CD8-positive, alpha-beta memory T cell (primary cell): ENCODE measurements at regions not wholly inside any gene's neighbourhood (a gene's known extent, or its start where the extent isn't known, plus 50 kb on each side); places are given as distances from the start of the nearest gene placed in this dataset.

Experiments
- CTCF ChIA-PET: fragments of 350-600 bp; sonication (Branson Sonifier 250); formaldehyde crosslinking; loops from one replicate; lab custom pipeline; 2021; ENCODE audit warnings: antibody characterized with exemption; lab: Charles Lee
- POLR2A ChIA-PET: fragments of 350-600 bp; sonication (Branson Sonifier 250); formaldehyde crosslinking; loops from one replicate; lab custom pipeline; 2021; ENCODE audit warnings: antibody characterized with exemption; lab: Charles Lee
- DNase-seq, 5 donors: peaks; one replicate each; pipeline versions ENCODE4 v3.0.0 to v3.0.0-alpha.2; 2020 to 2022; ENCODE audit warnings: mixed read lengths in 1 of 5
- H3K27ac ChIP-seq: one replicate; pipeline ENCODE4 v1.7.0; 2013; ENCODE audit warnings: low read depth, mild to moderate bottlenecking, low read length, moderate library complexity
- H3K27me3 ChIP-seq: 2 replicates; pipeline ENCODE4 v1.7.0; 2013; ENCODE audit warnings: low read length, mild to moderate bottlenecking; ENCODE audit not compliant: insufficient read depth, poor library complexity, severe bottlenecking
- H3K36me3 ChIP-seq: 2 replicates; pipeline ENCODE4 v1.7.0; 2013; ENCODE audit warnings: mild to moderate bottlenecking, low read length, moderate library complexity; ENCODE audit not compliant: insufficient read depth
- H3K4me1 ChIP-seq: 2 replicates; pipeline ENCODE4 v1.7.0; 2013; ENCODE audit warnings: mild to moderate bottlenecking, low read length, moderate library complexity; ENCODE audit not compliant: insufficient read depth
- H3K4me3 ChIP-seq: 2 replicates; pipeline ENCODE4 v1.7.0; 2013; ENCODE audit warnings: mild to moderate bottlenecking, low read length
- H3K9me3 ChIP-seq: 2 replicates; pipeline ENCODE4 v1.7.0; 2013; ENCODE audit warnings: mild to moderate bottlenecking, low read length
- H3K27ac Mint-ChIP-seq, 8 donors: one replicate each; pipeline ENCODE4 v1.8.0; 2020 to 2021; ENCODE audit warnings: mixed read lengths in 8 of 8, mild to moderate bottlenecking in 6 of 8, inconsistent platforms in 3 of 8, moderate library complexity in 3 of 8
- H3K27me3 Mint-ChIP-seq, 2 donors: one replicate each; pipeline ENCODE4 v1.8.0; 2020 to 2021; ENCODE audit warnings: mixed read lengths in 2 of 2, mild to moderate bottlenecking in 1 of 2, moderate library complexity in 1 of 2
- H3K36me3 Mint-ChIP-seq, 3 donors: one replicate each; pipeline ENCODE4 v1.8.0; 2020 to 2021; ENCODE audit warnings: mixed read lengths in 3 of 3, inconsistent platforms in 1 of 3, mild to moderate bottlenecking in 1 of 3
- H3K4me1 Mint-ChIP-seq, 3 donors: one replicate each; pipeline ENCODE4 v1.8.0; 2020 to 2021; ENCODE audit warnings: mixed read lengths in 3 of 3, inconsistent platforms in 1 of 3, mild to moderate bottlenecking in 1 of 3
- H3K4me3 Mint-ChIP-seq, 7 donors: one replicate each; pipeline ENCODE4 v1.8.0; 2020 to 2021; ENCODE audit warnings: mixed read lengths in 7 of 7, mild to moderate bottlenecking in 6 of 7, moderate library complexity in 4 of 7, inconsistent platforms in 2 of 7
- H3K9me3 Mint-ChIP-seq, 5 donors: one replicate each; pipeline ENCODE4 v1.8.0; 2020 to 2022; ENCODE audit warnings: mixed read lengths in 5 of 5, mild to moderate bottlenecking in 3 of 5, moderate library complexity in 2 of 5, inconsistent platforms in 1 of 5

- ChIA-PET CTCF (no interaction called here), POLR2A (no interaction called here)
- Mint-ChIP-seq H3K9me3 (peaks cover 0 to 2% (median 0%) of the 10 kb centered on the region in 5 donors), H3K27me3 (peaks cover 4 to 30% of the 10 kb centered on the region in 2 donors), H3K27ac (no peak overlapping the region), H3K36me3 (no peaks in the 10 kb centered on the region), H3K4me3 (no peak overlapping the region), H3K4me1 (no peaks in the 10 kb centered on the region)
- H3K4me3 ChIP-seq, result no peak overlapping the region
- no peaks in the 10 kb centered on the region for H3K4me1 ChIP-seq
- H3K36me3 ChIP-seq, result no peaks in the 10 kb centered on the region
- H3K27ac ChIP-seq, result no peak overlapping the region
- DNase-seq, result no peak
- H3K9me3 ChIP-seq, result no peaks in the 10 kb centered on the region
- H3K27me3 ChIP-seq, result no peaks in the 10 kb centered on the region
Measured at GRCh38 chr6:159357211-159357915, 188.2 kb downstream of the FNDC1 start.

- H3K4me3 Mint-ChIP-seq, result no peak overlapping the region
- no peak for DNase-seq
- H3K27ac Mint-ChIP-seq, result no peak overlapping the region
- ChIA-PET CTCF (no interaction called here), POLR2A (no interaction called here)
- Histone ChIP-seq H3K9me3 (no peaks in the 10 kb centered on the region), H3K36me3 (no peaks in the 10 kb centered on the region), H3K27me3 (no peaks in the 10 kb centered on the region), H3K27ac (no peak overlapping the region), H3K4me1 (no peaks in the 10 kb centered on the region), H3K4me3 (no peak overlapping the region)
- H3K36me3 Mint-ChIP-seq, result peaks cover 0 to 1% (median 0%) of the 10 kb centered on the region in 3 donors
- peaks cover 7 to 35% of the 10 kb centered on the region in 2 donors for H3K27me3 Mint-ChIP-seq
- peaks cover 0 to 3% (median 0%) of the 10 kb centered on the region in 5 donors for H3K9me3 Mint-ChIP-seq
- no peaks in the 10 kb centered on the region for H3K4me1 Mint-ChIP-seq
Measured at GRCh38 chr6:159353193-159353592, 184.0 kb downstream of the FNDC1 start.

- H3K36me3 ChIP-seq, result no peaks in the 10 kb centered on the region
- Mint-ChIP-seq H3K27ac (no peak overlapping the region), H3K4me3 (no peak overlapping the region), H3K9me3 (peaks cover 0 to 3% (median 0%) of the 10 kb centered on the region in 5 donors), H3K36me3 (peaks cover 0 to 1% (median 0%) of the 10 kb centered on the region in 3 donors), H3K27me3 (peaks cover 9 to 30% of the 10 kb centered on the region in 2 donors), H3K4me1 (no peaks in the 10 kb centered on the region)
- no peaks in the 10 kb centered on the region for H3K27me3 ChIP-seq
- ChIA-PET CTCF (no interaction called here), POLR2A (no interaction called here)
- H3K9me3 ChIP-seq, result no peaks in the 10 kb centered on the region
- no peak for DNase-seq
- no peaks in the 10 kb centered on the region for H3K4me1 ChIP-seq
- H3K4me3 ChIP-seq, result no peak overlapping the region
- no peak overlapping the region for H3K27ac ChIP-seq
Measured at GRCh38 chr6:159351707-159352106, 182.5 kb downstream of the FNDC1 start.

- Histone ChIP-seq H3K36me3 (no peaks in the 10 kb centered on the region), H3K27me3 (no peaks in the 10 kb centered on the region), H3K4me1 (no peaks in the 10 kb centered on the region), H3K27ac (no peak overlapping the region), H3K9me3 (no peaks in the 10 kb centered on the region), H3K4me3 (no peak overlapping the region)
- no peak overlapping the region for H3K4me3 Mint-ChIP-seq
- no peak for DNase-seq
- H3K4me1 Mint-ChIP-seq, result no peaks in the 10 kb centered on the region
- H3K27me3 Mint-ChIP-seq, result peaks cover 7 to 16% of the 10 kb centered on the region in 2 donors
- H3K36me3 Mint-ChIP-seq, result peaks cover 0 to 1% (median 0%) of the 10 kb centered on the region in 3 donors
- ChIA-PET POLR2A (no interaction called here), CTCF (interaction anchor here (0.7 kb wide), 1 partner anchor 87 kb away, joined by 3 read pairs; no protein-coding TSS in a partner anchor)
- H3K9me3 Mint-ChIP-seq, result peaks cover 0 to 3% (median 0%) of the 10 kb centered on the region in 5 donors
- no peak overlapping the region for H3K27ac Mint-ChIP-seq
Measured at GRCh38 chr6:159349915-159350314, 180.7 kb downstream of the FNDC1 start.

- Mint-ChIP-seq H3K4me1 (no peaks in the 10 kb centered on the region), H3K4me3 (no peak overlapping the region), H3K36me3 (peaks cover 0 to 5% (median 1%) of the 10 kb centered on the region in 3 donors), H3K27ac (no peak overlapping the region), H3K9me3 (peaks cover 14 to 21% (median 16%) of the 10 kb centered on the region in 5 donors), H3K27me3 (peaks cover 12 to 30% of the 10 kb centered on the region in 2 donors)
- Histone ChIP-seq H3K36me3 (no peaks in the 10 kb centered on the region), H3K4me1 (no peaks in the 10 kb centered on the region), H3K27ac (no peak overlapping the region), H3K9me3 (no peaks in the 10 kb centered on the region), H3K4me3 (no peak overlapping the region), H3K27me3 (no peaks in the 10 kb centered on the region)
- POLR2A ChIA-PET, result no interaction called here
- CTCF ChIA-PET, result no interaction called here
- no peak for DNase-seq
Measured at GRCh38 chr6:159343709-159344108, 174.5 kb downstream of the FNDC1 start.

GRCh38 chr6:159342146-159342545 is 172.9 kb downstream of the FNDC1 start:
- no peaks in the 10 kb centered on the region for H3K4me1 ChIP-seq
- Mint-ChIP-seq H3K36me3 (peaks cover 0 to 7% (median 0%) of the 10 kb centered on the region in 3 donors), H3K9me3 (peaks cover 17 to 27% (median 25%) of the 10 kb centered on the region in 5 donors), H3K4me1 (no peaks in the 10 kb centered on the region), H3K4me3 (no peak overlapping the region), H3K27ac (no peak overlapping the region), H3K27me3 (peaks cover 9 to 26% of the 10 kb centered on the region in 2 donors)
- H3K27ac ChIP-seq, result no peak overlapping the region
- no peak for DNase-seq
- H3K27me3 ChIP-seq, result no peaks in the 10 kb centered on the region
- H3K4me3 ChIP-seq, result no peak overlapping the region
- ChIA-PET POLR2A (no interaction called here), CTCF (no interaction called here)
- no peaks in the 10 kb centered on the region for H3K9me3 ChIP-seq
- no peaks in the 10 kb centered on the region for H3K36me3 ChIP-seq

GRCh38 chr6:159334068-159334467 is 164.9 kb downstream of the FNDC1 start:
- Mint-ChIP-seq H3K4me1 (no peaks in the 10 kb centered on the region), H3K27me3 (peaks cover 12 to 34% of the 10 kb centered on the region in 2 donors), H3K27ac (no peak overlapping the region), H3K9me3 (peaks cover 9 to 31% (median 24%) of the 10 kb centered on the region in 5 donors), H3K4me3 (no peak overlapping the region), H3K36me3 (peaks cover 0 to 6% (median 0%) of the 10 kb centered on the region in 3 donors)
- Histone ChIP-seq H3K4me3 (no peak overlapping the region), H3K4me1 (no peaks in the 10 kb centered on the region), H3K27ac (no peak overlapping the region), H3K9me3 (no peaks in the 10 kb centered on the region), H3K36me3 (no peaks in the 10 kb centered on the region), H3K27me3 (no peaks in the 10 kb centered on the region)
- POLR2A ChIA-PET, result no interaction called here
- CTCF ChIA-PET, result no interaction called here
- DNase-seq, result no peak

GRCh38 chr6:159331451-159331850 is 162.3 kb downstream of the FNDC1 start:
- H3K4me1 ChIP-seq, result no peaks in the 10 kb centered on the region
- Mint-ChIP-seq H3K9me3 (peaks cover 0 to 21% (median 11%) of the 10 kb centered on the region in 5 donors), H3K27me3 (peaks cover 19 to 44% of the 10 kb centered on the region in 2 donors), H3K36me3 (no peaks in the 10 kb centered on the region), H3K4me1 (no peaks in the 10 kb centered on the region), H3K27ac (no peak overlapping the region), H3K4me3 (no peak overlapping the region)
- H3K27ac ChIP-seq, result no peak overlapping the region
- no peaks in the 10 kb centered on the region for H3K36me3 ChIP-seq
- ChIA-PET CTCF (no interaction called here), POLR2A (no interaction called here)
- H3K27me3 ChIP-seq, result no peaks in the 10 kb centered on the region
- no peak overlapping the region for H3K4me3 ChIP-seq
- H3K9me3 ChIP-seq, result no peaks in the 10 kb centered on the region
- DNase-seq, result no peak
